Iris pigment epithelial cell (primary cell): ENCODE measurements at regions not wholly inside any gene's neighbourhood (a gene's known extent, or its start where the extent isn't known, plus 50 kb on each side); places are given as distances from the start of the nearest gene placed in this dataset.

Experiments used
- DNase-seq: peaks from one replicate; pipeline ENCODE4 v3.0.0-alpha.2; 2011; ENCODE audit warnings: low read depth

GRCh38 chr9:118751077-118751847, 618.0 kb downstream of the BRINP1 start:
- DNase-seq = no peak

GRCh38 chr9:118751848-118752223, 617.4 kb downstream of the BRINP1 start:
- DNase-seq = no peak

- no peak for DNase-seq
Measured at GRCh38 chr9:118761016-118761790, 608.0 kb downstream of the BRINP1 start.

- no peak for DNase-seq
Measured at GRCh38 chr9:118767571-118767970, 601.7 kb downstream of the BRINP1 start.

GRCh38 chr9:118782790-118783463, 586.3 kb downstream of the BRINP1 start:
- DNase-seq = no peak

GRCh38 chr9:118784033-118784432, 585.2 kb downstream of the BRINP1 start:
- no peak for DNase-seq

- DNase-seq = no peak
Measured at GRCh38 chr9:118785456-118785855, 583.8 kb downstream of the BRINP1 start.

- DNase-seq = no peak
Measured at GRCh38 chr9:118786877-118787276, 582.4 kb downstream of the BRINP1 start.

GRCh38 chr9:118809160-118809625, 560.0 kb downstream of the BRINP1 start:
- DNase-seq = no peak

- peak; percentile 0 for DNase-seq
Measured at GRCh38 chr9:118829334-118829733, 539.9 kb downstream of the BRINP1 start.

GRCh38 chr9:118832371-118832770, 536.9 kb downstream of the BRINP1 start:
- DNase-seq = no peak

- DNase-seq = no peak
Measured at GRCh38 chr9:118836891-118837290, 532.3 kb downstream of the BRINP1 start.

- no peak for DNase-seq
Measured at GRCh38 chr9:118871531-118871930, 497.7 kb downstream of the BRINP1 start.

- DNase-seq = peak; percentile 34
Measured at GRCh38 chr9:118882684-118883083, 486.6 kb downstream of the BRINP1 start.

GRCh38 chr9:118883411-118883810, 485.8 kb downstream of the BRINP1 start:
- DNase-seq = no peak

GRCh38 chr9:118891213-118891612, 478.0 kb downstream of the BRINP1 start:
- DNase-seq = no peak

GRCh38 chr9:118896324-118897000, 472.8 kb downstream of the BRINP1 start:
- no peak for DNase-seq

- DNase-seq = no peak
Measured at GRCh38 chr9:118918180-118918579, 451.1 kb downstream of the BRINP1 start.

GRCh38 chr9:118928722-118929121, 440.5 kb downstream of the BRINP1 start:
- DNase-seq = no peak

GRCh38 chr9:118929287-118929686, 439.9 kb downstream of the BRINP1 start:
- peak; percentile 45 for DNase-seq

GRCh38 chr9:118931941-118932340, 437.3 kb downstream of the BRINP1 start:
- no peak for DNase-seq

- DNase-seq = no peak
Measured at GRCh38 chr9:118938581-118938980, 430.7 kb downstream of the BRINP1 start.
